GM20000 (cell line): ENCODE measurements at regions not wholly inside any gene's neighbourhood (a gene's known extent, or its start where the extent isn't known, plus 50 kb on each side); places are given as distances from the start of the nearest gene placed in this dataset.
"Not testable (repeated sequence)": the region's sequence is repeated elsewhere in the genome, so short reads cannot be mapped to it uniquely, and the experiment has no call there.

ENCODE experiments used
- DNase-seq: peaks from one replicate; pipeline ENCODE4 v3.0.0; 2012; ENCODE audit warnings: low spot score
- TF ChIP-seq, protein P1 (sequence below): IDR thresholded peaks from 2 replicates; pipeline ENCODE4 v1.5.1; 2012; ENCODE audit warnings: mild to moderate bottlenecking, control low read depth; ENCODE audit errors: extremely low read depth, missing control alignments

GRCh38 chr1:169048043-169048442 is 58.4 kb upstream of the ATP1B1 start:
- TF ChIP-seq, protein P1, sequence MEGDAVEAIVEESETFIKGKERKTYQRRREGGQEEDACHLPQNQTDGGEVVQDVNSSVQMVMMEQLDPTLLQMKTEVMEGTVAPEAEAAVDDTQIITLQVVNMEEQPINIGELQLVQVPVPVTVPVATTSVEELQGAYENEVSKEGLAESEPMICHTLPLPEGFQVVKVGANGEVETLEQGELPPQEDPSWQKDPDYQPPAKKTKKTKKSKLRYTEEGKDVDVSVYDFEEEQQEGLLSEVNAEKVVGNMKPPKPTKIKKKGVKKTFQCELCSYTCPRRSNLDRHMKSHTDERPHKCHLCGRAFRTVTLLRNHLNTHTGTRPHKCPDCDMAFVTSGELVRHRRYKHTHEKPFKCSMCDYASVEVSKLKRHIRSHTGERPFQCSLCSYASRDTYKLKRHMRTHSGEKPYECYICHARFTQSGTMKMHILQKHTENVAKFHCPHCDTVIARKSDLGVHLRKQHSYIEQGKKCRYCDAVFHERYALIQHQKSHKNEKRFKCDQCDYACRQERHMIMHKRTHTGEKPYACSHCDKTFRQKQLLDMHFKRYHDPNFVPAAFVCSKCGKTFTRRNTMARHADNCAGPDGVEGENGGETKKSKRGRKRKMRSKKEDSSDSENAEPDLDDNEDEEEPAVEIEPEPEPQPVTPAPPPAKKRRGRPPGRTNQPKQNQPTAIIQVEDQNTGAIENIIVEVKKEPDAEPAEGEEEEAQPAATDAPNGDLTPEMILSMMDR = no peak
- no peak for DNase-seq

DNA sequence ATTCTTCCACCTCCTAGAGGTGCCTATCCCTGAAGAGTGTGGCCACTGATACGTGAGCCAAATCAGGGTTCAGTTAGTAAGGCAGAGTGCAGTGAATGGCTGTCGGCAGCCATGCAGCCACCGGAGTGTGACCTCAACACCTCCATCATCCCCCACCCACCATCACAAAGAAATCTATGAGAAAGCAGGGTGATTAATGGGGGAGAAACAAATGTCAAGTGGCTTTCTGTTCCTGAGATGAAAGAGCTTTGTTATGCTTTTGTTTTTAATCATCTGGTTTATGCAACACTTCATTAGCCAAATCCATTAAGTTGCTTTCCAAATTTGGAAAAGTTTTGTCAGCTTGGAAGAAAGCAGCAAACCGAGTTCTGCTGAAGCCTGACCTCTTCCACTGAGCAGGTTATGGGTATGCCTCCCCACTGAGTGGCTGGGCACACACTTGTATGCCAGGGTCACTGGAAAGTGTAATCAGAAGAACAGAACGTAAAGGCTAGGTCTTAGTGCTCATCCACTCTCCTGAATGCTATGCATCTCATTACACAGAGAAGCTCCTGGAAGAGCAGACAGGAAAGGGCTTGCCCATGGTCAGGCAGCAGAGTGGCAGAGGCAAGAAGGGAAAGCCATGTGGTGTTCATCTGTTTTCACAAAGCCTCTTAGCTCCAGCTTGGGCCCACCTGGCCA is 57.1 kb upstream of the ATP1B1 start:
- TF ChIP-seq, protein P1 = no peak
- DNase-seq = no peak

DNA sequence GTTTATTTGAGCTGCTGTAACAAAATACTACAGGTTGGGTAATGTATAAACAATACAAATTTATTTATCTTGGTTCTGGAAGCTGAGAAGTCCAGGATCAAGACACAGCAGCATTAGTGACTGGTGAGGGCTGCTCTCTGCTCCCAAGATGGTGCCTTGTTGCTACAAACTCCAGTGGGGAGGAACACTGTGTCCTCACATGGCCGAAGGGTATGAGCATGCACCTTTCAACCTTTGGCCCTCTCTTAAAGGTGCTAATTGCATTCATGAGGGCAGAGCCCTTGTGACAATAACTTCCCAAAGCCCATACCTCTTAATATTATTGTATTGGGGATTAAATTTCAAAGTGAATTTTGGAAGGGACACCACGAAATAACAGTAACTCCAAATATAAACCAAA is 55.3 kb upstream of the ATP1B1 start:
- no peak for DNase-seq
- TF ChIP-seq, protein P1 = no peak

- DNase-seq = not testable (repeated sequence)
Observed at GRCh38 chr1:169052171-169052570, 54.3 kb upstream of the ATP1B1 start.

DNA sequence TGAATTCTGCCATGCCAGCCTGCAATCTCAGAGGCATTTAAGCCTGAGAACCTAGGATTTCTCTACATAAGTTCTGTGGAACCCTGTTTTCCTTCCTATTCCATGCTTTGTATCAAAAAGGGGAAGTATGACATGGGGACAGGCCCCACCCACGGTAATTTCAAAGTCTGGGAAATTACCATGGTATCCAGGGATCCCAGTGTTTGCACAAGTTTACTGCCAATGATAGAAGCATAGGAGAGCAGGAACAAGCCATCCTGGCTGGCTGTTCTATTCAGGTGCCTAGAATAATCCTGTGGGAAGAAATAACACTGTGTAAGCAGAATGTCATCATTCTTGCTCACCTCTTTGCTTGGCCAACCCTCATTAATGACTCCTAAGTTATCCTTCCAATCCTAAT is 53.8 kb upstream of the ATP1B1 start:
- TF ChIP-seq, protein P1 = no peak
- no peak for DNase-seq

GRCh38 chr1:169053196-169053595 is 53.3 kb upstream of the ATP1B1 start:
- TF ChIP-seq, protein P1 = no peak
- DNase-seq = no peak
